NCI-H524 treated with DMSO at 0.1 percent for 48 hours (cell line): ENCODE measurements at regions not wholly inside any gene's neighbourhood (a gene's known extent, or its start where the extent isn't known, plus 50 kb on each side); places are given as distances from the start of the nearest gene placed in this dataset.
"Not testable (repeated sequence)": the region's sequence is repeated elsewhere in the genome, so short reads cannot be mapped to it uniquely, and the experiment has no call there.

Experiments used
- DNase-seq: peaks from one replicate; lab custom pipeline; 2025; lab: John Stamatoyannopoulos, UW

GRCh38 chr9:39463696-39464095 lies 108.2 kb downstream of the SPATA31A1 start:
- DNase-seq: not testable (repeated sequence)

GRCh38 chr9:39464122-39464777 lies 108.8 kb downstream of the SPATA31A1 start:
- DNase-seq: peak; percentile 61

- not testable (repeated sequence) for DNase-seq
Measured at GRCh38 chr9:39474499-39474898, 119.0 kb downstream of the SPATA31A1 start.

GRCh38 chr9:39483073-39483472 lies 127.6 kb downstream of the SPATA31A1 start:
- DNase-seq: not testable (repeated sequence)

- not testable (repeated sequence) for DNase-seq
Measured at GRCh38 chr9:39483880-39484279, 128.4 kb downstream of the SPATA31A1 start.

GRCh38 chr9:39484292-39484691 lies 128.8 kb downstream of the SPATA31A1 start:
- not testable (repeated sequence) for DNase-seq

GRCh38 chr9:39487477-39487876 lies 132.0 kb downstream of the SPATA31A1 start:
- not testable (repeated sequence) for DNase-seq

- DNase-seq: not testable (repeated sequence)
Measured at GRCh38 chr9:39496248-39496647, 140.8 kb downstream of the SPATA31A1 start.

GRCh38 chr9:39503178-39503577 lies 147.7 kb downstream of the SPATA31A1 start:
- DNase-seq: not testable (repeated sequence)

GRCh38 chr9:39527387-39528029 lies 172.0 kb downstream of the SPATA31A1 start:
- not testable (repeated sequence) for DNase-seq

- not testable (repeated sequence) for DNase-seq
Measured at GRCh38 chr9:39532597-39532996, 177.1 kb downstream of the SPATA31A1 start.

GRCh38 chr9:39533001-39533762 lies 177.7 kb downstream of the SPATA31A1 start:
- DNase-seq: not testable (repeated sequence)

- not testable (repeated sequence) for DNase-seq
Measured at GRCh38 chr9:39533763-39534548, 178.5 kb downstream of the SPATA31A1 start.

GRCh38 chr9:39534897-39535296 lies 179.4 kb downstream of the SPATA31A1 start:
- not testable (repeated sequence) for DNase-seq

- not testable (repeated sequence) for DNase-seq
Measured at GRCh38 chr9:39542157-39542556, 186.7 kb downstream of the SPATA31A1 start.

- not testable (repeated sequence) for DNase-seq
Measured at GRCh38 chr9:39545079-39545478, 189.6 kb downstream of the SPATA31A1 start.

- not testable (repeated sequence) for DNase-seq
Measured at GRCh38 chr9:39550573-39550972, 195.1 kb downstream of the SPATA31A1 start.

GRCh38 chr9:39551544-39551943 lies 196.1 kb downstream of the SPATA31A1 start:
- not testable (repeated sequence) for DNase-seq

GRCh38 chr9:39552242-39552881 lies 196.9 kb downstream of the SPATA31A1 start:
- DNase-seq: not testable (repeated sequence)

GRCh38 chr9:39554352-39554751 lies 198.9 kb downstream of the SPATA31A1 start:
- DNase-seq: not testable (repeated sequence)

GRCh38 chr9:39559384-39559783 lies 203.9 kb downstream of the SPATA31A1 start:
- not testable (repeated sequence) for DNase-seq
